Stimulated activated CD4-positive, alpha-beta T cell treated with anti-CD3 and anti-CD28 coated beads, Interleukin-2, amount 100 ng/mL, for 24 hours (primary cell): ENCODE measurements at regions not wholly inside any gene's neighbourhood (a gene's known extent, or its start where the extent isn't known, plus 50 kb on each side); places are given as distances from the start of the nearest gene placed in this dataset.
"Not testable (repeated sequence)": the region's sequence is repeated elsewhere in the genome, so short reads cannot be mapped to it uniquely, and the experiment has no call there.

ENCODE experiments used
- DNase-seq, 2 donors: peaks; one replicate each; pipeline ENCODE4 v3.0.0-alpha.2; 2020

- no peak for DNase-seq
Measured at GRCh38 chr12:29930503-29930902, 146.8 kb upstream of the TMTC1 start.

DNA sequence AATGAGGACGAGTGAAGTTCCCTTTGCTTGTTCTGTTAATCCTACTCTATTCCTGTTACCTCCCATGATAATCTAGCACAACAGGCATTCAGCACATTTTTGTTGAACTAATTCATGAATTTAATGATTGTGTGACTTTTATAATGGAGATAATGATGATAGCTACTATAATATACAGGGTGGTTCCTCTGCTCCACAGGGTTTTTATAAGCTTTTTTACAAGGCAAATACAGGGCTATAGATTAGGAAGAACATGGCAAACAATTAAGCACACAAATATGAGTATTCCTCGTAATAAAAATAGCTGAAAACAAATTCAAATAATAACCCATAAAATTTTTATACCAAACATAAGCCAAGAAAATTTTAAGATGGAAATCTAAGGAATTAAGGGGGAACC is 145.6 kb upstream of the TMTC1 start:
- no peak for DNase-seq

GRCh38 chr12:29921307-29921706 is 137.6 kb upstream of the TMTC1 start:
- DNase-seq = no peak

- DNase-seq = no peak
Measured at GRCh38 chr12:29908157-29908556, 124.4 kb upstream of the TMTC1 start.

DNA sequence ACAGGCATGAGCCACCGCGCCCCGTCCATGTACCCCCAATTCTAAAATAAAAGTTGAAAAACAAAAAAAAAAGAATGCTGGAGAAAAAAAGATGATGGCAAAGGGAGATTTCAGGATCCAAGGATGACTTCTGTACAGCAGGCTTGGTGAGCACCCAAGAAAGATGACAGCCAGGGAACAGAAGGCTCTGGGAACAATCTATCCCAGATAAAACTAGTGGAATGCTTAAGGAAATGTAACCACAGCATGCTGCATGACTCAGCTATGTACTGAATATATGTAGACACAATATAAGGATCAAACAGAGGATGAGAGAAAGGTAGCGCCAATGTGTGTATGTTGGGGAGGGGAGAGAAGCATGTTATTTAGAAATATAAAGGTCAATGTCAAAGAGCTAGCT is 123.7 kb upstream of the TMTC1 start:
- no peak for DNase-seq

DNA sequence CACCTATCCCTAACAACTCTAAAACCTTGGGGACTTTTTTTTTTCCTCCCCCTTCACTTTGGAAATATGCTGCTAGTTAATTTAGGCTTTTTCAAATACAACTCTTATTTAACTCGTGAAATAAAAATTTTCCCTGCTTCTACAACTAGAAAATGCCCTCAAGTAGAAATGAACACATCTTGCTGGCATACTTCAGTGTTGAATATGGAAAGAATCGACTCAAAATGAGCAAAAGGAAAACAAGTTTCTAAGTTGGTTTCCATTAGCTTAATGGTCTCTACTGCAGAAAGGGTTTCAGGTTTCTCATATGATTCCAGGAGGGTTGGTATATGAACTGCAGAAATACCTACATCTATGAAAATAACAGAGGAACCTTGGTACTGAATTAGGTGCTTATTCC is 118.3 kb upstream of the TMTC1 start:
- no peak for DNase-seq

GRCh38 chr12:29901585-29901984 is 117.8 kb upstream of the TMTC1 start:
- DNase-seq = no peak

- no peak for DNase-seq
Measured at GRCh38 chr12:29899212-29899931, 115.6 kb upstream of the TMTC1 start.

GRCh38 chr12:29895966-29896365 is 112.2 kb upstream of the TMTC1 start:
- DNase-seq = no peak

- no peak for DNase-seq
Measured at GRCh38 chr12:29893002-29893401, 109.3 kb upstream of the TMTC1 start.

DNA sequence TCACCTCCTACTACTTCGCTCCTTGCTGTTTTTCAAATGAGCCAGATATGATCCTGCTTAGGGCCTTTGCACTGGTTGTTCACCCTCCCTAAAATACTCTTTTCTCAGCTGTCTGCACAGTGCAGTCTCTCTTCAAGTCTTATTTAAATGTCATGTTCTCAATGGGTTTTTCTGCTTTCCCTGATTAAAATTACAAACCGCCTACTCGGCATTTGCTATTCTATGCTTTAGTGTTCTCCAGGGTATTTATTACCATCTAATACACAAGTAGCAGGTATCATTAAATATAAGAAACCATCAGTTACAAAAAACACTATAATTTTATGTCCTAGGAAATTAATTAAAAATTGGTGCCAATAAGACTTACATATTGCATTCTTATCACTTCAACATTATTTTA is 108.0 kb upstream of the TMTC1 start:
- no peak for DNase-seq

DNA sequence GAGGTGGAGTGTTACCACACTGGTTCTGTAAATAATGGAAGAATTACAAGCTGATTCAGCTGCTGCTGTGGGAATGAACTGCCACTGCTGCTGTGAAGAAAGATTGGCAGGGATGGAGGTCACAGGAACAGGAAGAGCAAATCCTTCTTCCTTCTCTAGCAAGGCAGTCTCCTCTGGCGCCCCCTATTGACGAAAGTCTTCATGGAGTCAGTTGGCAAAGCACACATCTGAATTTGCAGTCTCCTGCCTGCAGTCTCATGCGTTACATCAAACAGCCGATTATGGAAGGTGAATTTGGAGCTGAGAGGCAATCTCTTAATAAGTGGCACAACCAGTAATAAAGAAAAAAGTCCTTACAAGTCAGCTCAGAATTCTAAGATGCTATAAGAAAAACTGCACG is 106.0 kb upstream of the TMTC1 start:
- peak; percentile 13 to 16 for DNase-seq

GRCh38 chr12:29888777-29889176 is 105.0 kb upstream of the TMTC1 start:
- DNase-seq = no peak

DNA sequence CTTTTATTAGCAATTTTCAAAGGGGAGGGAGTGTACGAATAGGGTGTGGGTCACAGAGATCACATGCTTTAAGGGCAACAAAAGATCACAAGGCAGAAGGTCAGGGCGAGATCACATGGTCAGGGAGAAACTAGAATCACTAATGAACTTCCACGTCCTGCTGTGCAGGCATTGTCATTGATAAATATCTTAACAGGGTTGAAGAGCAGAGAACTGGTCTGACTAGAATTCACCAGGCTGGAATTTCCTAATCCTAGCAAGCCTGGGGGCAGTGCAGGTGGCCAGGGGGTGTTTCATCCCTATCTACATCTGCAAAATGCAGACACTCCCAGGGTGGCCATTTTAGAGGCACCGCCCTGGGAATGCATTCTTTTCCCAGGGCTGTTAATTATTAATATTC is 101.2 kb upstream of the TMTC1 start:
- DNase-seq = not testable (repeated sequence)

DNA sequence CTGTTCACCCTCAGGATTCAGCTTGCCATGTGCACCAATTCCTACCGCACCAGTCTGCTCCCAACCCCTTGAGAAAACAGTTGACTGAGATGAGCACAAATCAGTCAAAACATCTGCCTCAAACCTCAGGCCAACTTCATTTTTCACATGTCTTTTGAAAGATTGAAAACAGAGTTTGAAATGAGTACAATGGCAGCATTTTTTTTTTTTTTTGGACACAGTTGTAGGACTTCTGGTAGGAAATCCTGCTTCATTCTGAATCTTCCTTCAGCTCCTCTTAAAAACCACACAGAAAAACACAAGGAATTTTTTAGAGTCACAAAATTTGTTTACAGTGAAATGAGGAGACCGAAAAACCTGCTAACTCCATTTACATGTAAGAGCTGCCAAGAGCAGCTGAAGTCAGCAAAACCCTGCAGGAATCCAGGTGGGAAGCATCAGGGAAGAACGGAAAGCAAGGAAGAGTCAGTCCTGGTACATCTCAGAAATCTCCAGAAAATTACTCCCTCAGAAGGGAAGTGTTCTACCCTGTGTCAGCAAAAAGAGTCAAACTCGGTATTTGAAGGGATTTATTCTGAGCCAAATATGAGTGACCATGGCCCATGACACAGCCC is 100.3 kb upstream of the TMTC1 start:
- no peak for DNase-seq

GRCh38 chr12:29883525-29883924 is 99.8 kb upstream of the TMTC1 start:
- DNase-seq = no peak

DNA sequence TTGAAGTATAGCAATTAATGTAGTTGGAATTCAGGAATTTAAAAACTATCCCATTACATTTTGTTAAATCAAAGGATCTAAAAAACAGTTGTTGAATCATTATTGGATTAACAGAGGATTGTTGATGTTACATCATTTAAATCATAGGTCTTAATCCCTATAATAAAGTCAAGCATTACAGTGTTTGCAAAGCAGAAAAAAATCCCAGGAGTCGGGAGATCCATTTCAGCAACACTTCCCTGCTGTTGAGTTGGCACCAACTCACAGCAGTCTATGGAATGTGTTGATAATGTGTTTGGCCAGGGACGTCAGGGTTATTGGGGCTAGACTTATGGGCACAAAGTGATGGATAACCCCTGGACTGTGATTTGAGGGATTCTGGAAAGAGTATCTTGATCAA is 99.1 kb upstream of the TMTC1 start:
- DNase-seq = no peak

GRCh38 chr12:29880987-29881386 is 97.2 kb upstream of the TMTC1 start:
- DNase-seq = no peak

- DNase-seq = no peak
Measured at GRCh38 chr12:29879606-29880308, 96.0 kb upstream of the TMTC1 start.

DNA sequence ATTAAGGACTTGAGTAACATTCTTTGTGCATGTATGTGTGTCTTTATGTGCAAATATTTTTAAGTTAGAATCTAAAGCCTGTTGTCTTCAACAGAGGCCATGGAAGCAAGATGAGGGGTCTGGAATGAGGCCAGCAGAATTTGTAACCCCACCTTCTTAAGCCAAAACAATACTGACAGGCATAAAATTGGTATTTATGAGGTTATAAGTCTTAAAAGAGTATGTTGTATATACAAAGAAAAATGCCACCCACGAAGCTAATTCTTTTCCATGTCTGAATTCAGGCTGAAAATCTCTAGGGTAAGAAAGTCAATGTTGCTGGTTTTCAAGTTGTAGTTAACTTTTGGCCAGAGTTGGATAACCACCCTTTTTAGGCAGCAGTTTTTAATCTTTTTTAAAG is 86.2 kb upstream of the TMTC1 start:
- no peak for DNase-seq

GRCh38 chr12:29867823-29868222 is 84.1 kb upstream of the TMTC1 start:
- no peak for DNase-seq

DNA sequence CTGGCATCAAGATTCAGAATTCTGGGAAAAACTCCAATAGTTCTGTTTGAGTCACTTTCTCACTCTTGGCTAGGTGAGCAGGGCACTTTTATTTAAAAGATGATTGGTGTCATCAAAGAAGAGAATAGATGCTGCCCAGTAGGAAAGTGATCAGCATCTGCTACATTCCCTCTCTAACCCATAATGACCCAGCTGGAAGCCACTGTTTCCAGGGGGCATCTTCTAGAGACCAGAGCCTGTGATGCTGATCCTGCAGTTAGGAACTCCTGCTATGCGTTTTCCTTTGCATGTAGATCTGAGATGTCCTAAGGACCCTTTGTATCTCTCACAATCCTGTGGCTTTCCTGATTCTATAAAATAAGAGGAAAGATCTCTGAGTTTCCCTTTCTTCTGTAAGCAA is 79.9 kb upstream of the TMTC1 start:
- no peak for DNase-seq

DNA sequence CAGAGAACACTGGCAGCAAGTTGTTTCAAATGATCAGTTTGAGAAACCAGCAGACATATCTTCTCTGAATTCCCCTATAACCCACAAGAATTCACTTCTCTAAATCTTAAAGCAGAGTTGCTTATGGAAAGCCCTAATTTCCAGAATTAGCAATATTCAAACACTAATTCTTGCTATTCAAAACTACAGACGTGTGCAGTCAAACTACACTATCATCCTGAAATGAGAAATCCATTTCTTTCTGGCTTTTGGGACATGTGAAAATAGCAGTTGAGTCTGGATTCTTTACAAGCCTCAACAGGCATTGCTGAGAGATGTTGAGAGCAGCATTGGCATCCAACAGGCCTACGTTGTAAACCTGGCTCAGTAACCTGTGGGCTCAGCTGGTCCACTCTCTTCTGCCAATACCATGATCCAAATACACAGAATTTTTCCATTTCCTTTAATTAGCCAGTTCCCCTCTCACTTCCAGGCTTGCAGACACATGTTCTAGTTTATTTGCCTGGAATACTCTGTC is 74.6 kb upstream of the TMTC1 start:
- no peak for DNase-seq

DNA sequence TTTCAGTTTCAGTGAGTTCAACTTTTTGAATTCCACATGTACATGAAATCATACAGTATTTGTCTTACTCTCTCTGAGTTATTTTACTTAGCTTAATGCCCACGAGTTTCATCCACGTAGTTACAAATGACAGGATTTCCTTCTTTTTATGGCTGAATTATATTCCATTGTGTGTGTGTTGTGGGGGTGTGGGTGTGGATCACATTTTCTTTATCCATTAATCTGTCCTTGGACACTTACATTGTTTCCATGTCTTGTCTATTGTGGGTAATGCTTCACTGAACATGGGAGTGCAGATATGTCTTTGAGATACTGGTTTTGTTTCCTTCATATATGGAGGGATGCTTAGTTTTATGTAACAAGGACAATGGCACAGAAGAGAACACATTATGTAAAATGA is 63.5 kb upstream of the TMTC1 start:
- DNase-seq = no peak
